ENCODE measurements at regions not wholly inside any gene's neighbourhood (a gene's known extent, or its start where the extent isn't known, plus 50 kb on each side); places are given as distances from the start of the nearest gene placed in this dataset.

DNA sequence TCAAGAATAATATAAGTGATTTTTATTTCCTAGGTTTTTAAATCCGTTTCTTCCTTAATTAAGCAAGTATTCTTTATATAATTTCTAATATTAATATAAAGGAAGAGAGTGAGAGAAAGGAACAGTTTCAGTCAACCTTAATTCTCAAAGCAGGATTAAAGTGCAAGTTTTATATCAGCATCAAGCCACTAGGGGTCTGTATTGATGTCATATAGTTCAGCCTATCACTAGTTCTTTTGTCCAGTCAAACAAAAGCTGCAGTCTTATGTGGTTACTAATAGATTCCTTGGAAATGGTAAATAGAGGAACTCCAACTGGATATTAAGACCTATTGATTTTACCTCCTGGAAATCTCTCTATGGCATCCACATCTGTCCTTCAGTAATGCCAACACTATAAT lies 82.0 kb downstream of the NAP1L3 start:
- Histone ChIP-seq H3K27me3 (replicated peaks; ENCODE audit: control insufficient read depth, insufficient read depth, low read length) (no peaks in the 10 kb centered on the region), H3K4me1 (no peaks in the 10 kb centered on the region), H3K4me3 (ENCODE audit: low read depth, low read length) (no peak overlapping the region), H3K9me3 (no peaks in the 10 kb centered on the region), H3K36me3 (ENCODE audit: control insufficient read depth, insufficient read depth, low read length) (no peaks in the 10 kb centered on the region)
- Mint-ChIP-seq H3K4me3 (ENCODE audit: unreplicated experiment) (no peak overlapping the region), H3K27me3 (ENCODE audit: insufficient read depth, unreplicated experiment) (no peaks in the 10 kb centered on the region), H3K4me1 (ENCODE audit: low read depth, unreplicated experiment) (no peaks in the 10 kb centered on the region), H3K27ac (ENCODE audit: unreplicated experiment) (no peak overlapping the region), H3K9me3 (ENCODE audit: unreplicated experiment) (no peaks in the 10 kb centered on the region), H3K36me3 (ENCODE audit: insufficient read depth, unreplicated experiment) (no peaks in the 10 kb centered on the region)
- BruUV-seq (replicated peaks), result no TSS peak
- CTCF ChIA-PET, result no interaction called here
- POLR2A ChIA-PET, result no interaction called here
- DNase-seq, result no peak
- intact Hi-C loops (cut with micrococcal nuclease; ENCODE audit: unreplicated experiment), result no loop called here
- TF ChIP-seq, protein P1, sequence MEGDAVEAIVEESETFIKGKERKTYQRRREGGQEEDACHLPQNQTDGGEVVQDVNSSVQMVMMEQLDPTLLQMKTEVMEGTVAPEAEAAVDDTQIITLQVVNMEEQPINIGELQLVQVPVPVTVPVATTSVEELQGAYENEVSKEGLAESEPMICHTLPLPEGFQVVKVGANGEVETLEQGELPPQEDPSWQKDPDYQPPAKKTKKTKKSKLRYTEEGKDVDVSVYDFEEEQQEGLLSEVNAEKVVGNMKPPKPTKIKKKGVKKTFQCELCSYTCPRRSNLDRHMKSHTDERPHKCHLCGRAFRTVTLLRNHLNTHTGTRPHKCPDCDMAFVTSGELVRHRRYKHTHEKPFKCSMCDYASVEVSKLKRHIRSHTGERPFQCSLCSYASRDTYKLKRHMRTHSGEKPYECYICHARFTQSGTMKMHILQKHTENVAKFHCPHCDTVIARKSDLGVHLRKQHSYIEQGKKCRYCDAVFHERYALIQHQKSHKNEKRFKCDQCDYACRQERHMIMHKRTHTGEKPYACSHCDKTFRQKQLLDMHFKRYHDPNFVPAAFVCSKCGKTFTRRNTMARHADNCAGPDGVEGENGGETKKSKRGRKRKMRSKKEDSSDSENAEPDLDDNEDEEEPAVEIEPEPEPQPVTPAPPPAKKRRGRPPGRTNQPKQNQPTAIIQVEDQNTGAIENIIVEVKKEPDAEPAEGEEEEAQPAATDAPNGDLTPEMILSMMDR (IDR thresholded peaks at IDR 0.05; ENCODE audit: insufficient read depth in 1 of 2, low read depth in 1 of 2, low read length in 1 of 2, severe bottlenecking in 1 of 2, unreplicated experiment in 1 of 2), result no peak

DNA sequence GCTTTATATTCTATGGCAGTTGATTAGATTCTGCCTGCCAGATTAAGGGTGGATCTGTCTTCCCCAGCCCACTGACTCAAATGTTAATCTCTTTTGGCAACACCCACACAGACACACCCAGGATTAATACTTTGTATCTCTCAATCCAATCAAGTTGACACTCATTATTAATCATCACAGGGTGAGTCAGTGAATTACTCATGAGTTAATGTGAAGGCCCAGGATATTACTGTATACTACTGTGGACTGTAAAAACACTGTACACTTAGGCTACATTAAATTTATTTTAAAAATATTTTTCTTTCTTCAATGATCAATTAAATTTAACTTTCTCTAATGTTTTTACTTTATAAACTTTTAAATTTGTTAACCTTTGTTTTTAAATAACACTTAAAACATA lies 87.7 kb downstream of the NAP1L3 start:
- Mint-ChIP-seq H3K4me1 (ENCODE audit: low read depth, unreplicated experiment) (no peaks in the 10 kb centered on the region), H3K36me3 (ENCODE audit: insufficient read depth, unreplicated experiment) (no peaks in the 10 kb centered on the region), H3K9me3 (ENCODE audit: unreplicated experiment) (no peaks in the 10 kb centered on the region), H3K4me3 (ENCODE audit: unreplicated experiment) (no peak overlapping the region), H3K27me3 (ENCODE audit: insufficient read depth, unreplicated experiment) (no peaks in the 10 kb centered on the region), H3K27ac (ENCODE audit: unreplicated experiment) (no peak overlapping the region)
- Histone ChIP-seq H3K36me3 (ENCODE audit: control insufficient read depth, insufficient read depth, low read length) (no peaks in the 10 kb centered on the region), H3K27me3 (replicated peaks; ENCODE audit: control insufficient read depth, insufficient read depth, low read length) (no peaks in the 10 kb centered on the region), H3K4me1 (no peaks in the 10 kb centered on the region), H3K9me3 (no peaks in the 10 kb centered on the region), H3K4me3 (ENCODE audit: low read depth, low read length) (no peak overlapping the region)
- BruUV-seq (replicated peaks), result no TSS peak
- CTCF ChIA-PET, result no interaction called here
- POLR2A ChIA-PET, result no interaction called here
- intact Hi-C loops (cut with micrococcal nuclease; ENCODE audit: unreplicated experiment), result no loop called here
- TF ChIP-seq, protein P1 (IDR thresholded peaks at IDR 0.05; ENCODE audit: insufficient read depth in 1 of 2, low read depth in 1 of 2, low read length in 1 of 2, severe bottlenecking in 1 of 2, unreplicated experiment in 1 of 2), result no peak
- no peak for DNase-seq

GRCh38 chrX:93580634-93581033 lies 92.7 kb downstream of the NAP1L3 start:
- H3K27ac Mint-ChIP-seq (ENCODE audit: unreplicated experiment), result no peak overlapping the region
- Histone ChIP-seq H3K36me3 (ENCODE audit: control insufficient read depth, insufficient read depth, low read length) (no peaks in the 10 kb centered on the region), H3K4me1 (no peaks in the 10 kb centered on the region), H3K27me3 (replicated peaks; ENCODE audit: control insufficient read depth, insufficient read depth, low read length) (no peaks in the 10 kb centered on the region), H3K9me3 (no peaks in the 10 kb centered on the region), H3K4me3 (ENCODE audit: low read depth, low read length) (no peak overlapping the region)
- ChIA-PET POLR2A (no interaction called here), CTCF (no interaction called here)
- H3K4me3 Mint-ChIP-seq (ENCODE audit: unreplicated experiment), result no peak overlapping the region
- intact Hi-C loops (cut with micrococcal nuclease; ENCODE audit: unreplicated experiment), result no loop called here
- no peaks in the 10 kb centered on the region for H3K36me3 Mint-ChIP-seq (ENCODE audit: insufficient read depth, unreplicated experiment)
- no TSS peak for BruUV-seq (replicated peaks)
- H3K4me1 Mint-ChIP-seq (ENCODE audit: low read depth, unreplicated experiment), result no peaks in the 10 kb centered on the region
- DNase-seq, result no peak
- H3K27me3 Mint-ChIP-seq (ENCODE audit: insufficient read depth, unreplicated experiment), result no peaks in the 10 kb centered on the region
- TF ChIP-seq, protein P1 (IDR thresholded peaks at IDR 0.05; ENCODE audit: insufficient read depth in 1 of 2, low read depth in 1 of 2, low read length in 1 of 2, severe bottlenecking in 1 of 2, unreplicated experiment in 1 of 2), result no peak
- no peaks in the 10 kb centered on the region for H3K9me3 Mint-ChIP-seq (ENCODE audit: unreplicated experiment)
